Stimulated activated CD8-positive, alpha-beta memory T cell treated with anti-CD3 and anti-CD28 coated beads, Interleukin-4, amount 100 ng/mL, for 4 hours (primary cell): ENCODE measurements at regions not wholly inside any gene's neighbourhood (a gene's known extent, or its start where the extent isn't known, plus 50 kb on each side); places are given as distances from the start of the nearest gene placed in this dataset.
"Not testable (repeated sequence)": the region's sequence is repeated elsewhere in the genome, so short reads cannot be mapped to it uniquely, and the experiment has no call there.

Experiments used
- DNase-seq, 2 donors: peaks; one replicate each; pipeline ENCODE4 v3.0.0-alpha.2; 2020; ENCODE audit warnings: low read depth in 2 of 2, low spot score in 1 of 2

GRCh38 chr5:91244380-91245073, 138.6 kb downstream of the ARRDC3 start:
- DNase-seq = no peak

GRCh38 chr5:91243852-91244251, 139.3 kb downstream of the ARRDC3 start:
- no peak for DNase-seq

GRCh38 chr5:91243286-91243685, 139.8 kb downstream of the ARRDC3 start:
- DNase-seq = no peak

GRCh38 chr5:91241460-91241859, 141.7 kb downstream of the ARRDC3 start:
- not testable (repeated sequence) for DNase-seq

- DNase-seq = no peak
Measured at GRCh38 chr5:91240175-91240574, 142.9 kb downstream of the ARRDC3 start.

GRCh38 chr5:91235271-91235694, 147.8 kb downstream of the ARRDC3 start:
- no peak for DNase-seq

GRCh38 chr5:91232523-91232922, 150.6 kb downstream of the ARRDC3 start:
- no peak for DNase-seq

- DNase-seq = no peak
Measured at GRCh38 chr5:91229031-91229727, 153.9 kb downstream of the ARRDC3 start.

GRCh38 chr5:91228188-91228587, 154.9 kb downstream of the ARRDC3 start:
- no peak for DNase-seq

- DNase-seq = peak; percentile 36
Measured at GRCh38 chr5:91225848-91226686, 157.1 kb downstream of the ARRDC3 start.

- DNase-seq = no peak
Measured at GRCh38 chr5:91224969-91225368, 158.1 kb downstream of the ARRDC3 start.

- no peak for DNase-seq
Measured at GRCh38 chr5:91224456-91224855, 158.7 kb downstream of the ARRDC3 start.

- no peak for DNase-seq
Measured at GRCh38 chr5:91223886-91224285, 159.2 kb downstream of the ARRDC3 start.

- DNase-seq = no peak
Measured at GRCh38 chr5:91222482-91222881, 160.6 kb downstream of the ARRDC3 start.

GRCh38 chr5:91221917-91222316, 161.2 kb downstream of the ARRDC3 start:
- DNase-seq = no peak

GRCh38 chr5:91219803-91220371, 163.2 kb downstream of the ARRDC3 start:
- no peak for DNase-seq

GRCh38 chr5:91219091-91219802, 163.9 kb downstream of the ARRDC3 start:
- no peak for DNase-seq

- no peak for DNase-seq
Measured at GRCh38 chr5:91217859-91218258, 165.3 kb downstream of the ARRDC3 start.

- no peak for DNase-seq
Measured at GRCh38 chr5:91214571-91214970, 168.5 kb downstream of the ARRDC3 start.
